ENCODE measurements at regions not wholly inside any gene's neighbourhood (a gene's known extent, or its start where the extent isn't known, plus 50 kb on each side); places are given as distances from the start of the nearest gene placed in this dataset.

DNA sequence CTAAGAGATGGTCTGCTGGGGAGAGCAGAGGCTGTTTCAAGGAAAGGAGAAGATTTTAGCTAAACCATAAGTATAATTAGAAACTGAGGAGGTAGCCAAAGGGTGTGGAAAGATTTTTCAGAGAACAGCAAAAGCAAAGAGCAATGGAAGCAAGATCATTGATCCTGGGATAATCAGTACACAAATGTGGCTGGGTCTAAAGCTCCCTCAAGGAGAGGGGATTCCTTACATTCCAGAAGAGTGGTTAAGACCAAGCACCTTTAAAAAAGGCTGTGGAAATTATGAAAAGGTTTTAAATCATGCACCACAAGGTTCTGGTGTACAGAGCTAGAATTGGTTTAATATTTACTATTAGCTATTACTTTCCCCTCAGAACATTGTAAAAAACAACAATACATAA, 246.0 kb upstream of the UBE2E3 start:
- DNase-seq, result no peak

DNA sequence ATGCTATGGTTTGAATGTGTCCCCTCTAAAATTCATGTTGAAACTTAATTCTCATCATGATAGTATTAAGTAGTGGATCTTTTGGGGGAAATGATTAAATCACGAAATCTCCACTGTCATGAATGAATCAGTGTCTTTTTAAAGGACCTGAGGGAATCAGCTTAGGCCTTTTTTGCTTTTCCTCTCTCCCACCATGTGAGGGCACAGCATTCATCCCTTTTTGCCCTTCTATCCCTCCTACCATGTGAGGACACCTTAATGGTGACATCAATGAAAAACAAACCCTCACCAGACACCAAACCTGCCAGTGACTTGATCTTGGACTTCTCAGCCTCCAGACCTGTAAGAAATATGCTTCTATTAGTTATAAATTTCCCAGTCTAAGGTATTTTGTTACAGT, 247.1 kb upstream of the UBE2E3 start:
- DNase-seq, result no peak

DNA sequence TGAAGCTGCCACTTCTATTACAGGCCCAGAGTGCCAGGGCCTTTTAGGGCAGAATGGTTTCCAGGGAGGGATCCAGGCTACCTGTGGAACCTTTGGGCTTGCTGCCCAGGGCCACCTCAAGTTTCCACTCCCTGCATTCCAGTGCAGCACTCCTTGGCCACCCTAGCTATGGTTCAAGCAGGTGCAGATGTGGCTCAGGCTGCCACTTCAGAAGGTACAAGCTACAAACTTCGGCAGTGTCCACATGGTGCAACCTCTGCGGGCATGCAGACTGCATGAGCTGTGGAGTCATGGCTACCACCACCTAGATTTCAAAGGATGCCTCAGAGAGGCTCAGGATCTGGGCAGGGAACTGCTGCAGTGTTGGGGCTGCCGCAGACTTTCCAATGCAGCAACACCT, 248.1 kb upstream of the UBE2E3 start:
- DNase-seq, result no peak

DNA sequence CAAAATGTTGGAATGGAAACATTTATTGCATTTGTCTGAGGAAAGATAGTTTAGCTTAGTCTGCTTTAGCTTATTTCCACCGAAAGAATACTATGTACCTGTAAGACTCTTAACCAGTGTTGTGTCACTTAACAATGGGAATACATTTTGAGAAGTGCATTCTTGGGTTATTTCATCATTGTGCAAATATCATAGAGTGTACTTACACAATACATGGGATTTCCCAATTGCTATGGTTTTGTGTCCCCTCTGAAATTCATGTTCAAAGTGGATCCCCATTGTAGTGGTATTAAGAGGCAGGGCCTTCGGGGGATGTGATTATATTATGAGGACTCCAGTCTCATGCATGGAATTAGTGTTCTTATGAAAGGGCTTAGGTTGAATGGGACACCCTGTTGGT, 249.4 kb upstream of the UBE2E3 start:
- DNase-seq, result no peak

DNA sequence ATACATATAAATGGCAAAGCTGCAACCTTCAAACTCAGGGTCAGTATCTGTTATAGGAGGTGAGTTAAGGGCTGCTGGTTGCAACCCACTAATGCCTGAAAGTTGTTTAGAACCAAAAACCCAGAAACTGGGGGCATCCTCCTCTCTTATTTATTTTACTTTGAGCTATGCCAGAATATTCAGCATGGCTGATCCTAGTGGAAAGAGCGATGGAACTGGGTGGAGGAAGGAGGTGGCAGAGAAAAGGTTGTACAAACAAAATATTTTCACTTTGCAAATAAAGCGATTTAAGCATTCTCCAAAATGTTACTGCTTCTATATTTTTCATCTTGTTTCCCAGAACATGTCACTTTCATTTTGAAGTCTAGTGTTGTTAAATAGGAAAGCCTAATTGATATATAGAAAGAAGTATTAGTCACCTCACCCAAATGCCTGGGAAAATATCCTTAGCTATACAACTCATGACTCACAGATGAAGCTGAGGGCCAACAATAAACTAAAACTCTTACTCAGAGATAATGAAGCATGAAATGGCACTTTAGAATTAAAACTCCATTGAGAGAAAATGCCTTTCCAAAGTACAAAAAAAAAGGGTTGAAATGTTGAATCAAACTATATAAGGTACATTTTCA, 251.4 kb upstream of the UBE2E3 start:
- DNase-seq, result no peak

DNA sequence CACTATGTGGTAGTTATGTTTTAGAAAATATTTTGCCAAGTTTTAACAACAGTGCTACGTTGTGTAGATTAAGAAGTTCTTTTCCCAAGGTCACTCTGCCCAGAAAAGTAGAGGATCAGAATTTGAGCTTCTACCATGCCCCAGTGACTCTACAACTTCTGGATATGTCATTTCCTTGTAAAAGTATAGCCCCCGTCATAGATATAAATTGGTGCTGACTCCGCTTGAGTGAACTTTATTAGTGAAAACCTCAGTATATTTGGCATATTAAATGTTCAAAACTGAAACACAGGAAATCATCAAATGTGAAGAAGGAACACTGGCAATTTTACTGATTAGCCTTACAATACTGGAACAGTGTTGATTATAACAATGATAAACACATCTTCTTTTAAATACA, 256.7 kb upstream of the UBE2E3 start:
- no peak for DNase-seq

DNA sequence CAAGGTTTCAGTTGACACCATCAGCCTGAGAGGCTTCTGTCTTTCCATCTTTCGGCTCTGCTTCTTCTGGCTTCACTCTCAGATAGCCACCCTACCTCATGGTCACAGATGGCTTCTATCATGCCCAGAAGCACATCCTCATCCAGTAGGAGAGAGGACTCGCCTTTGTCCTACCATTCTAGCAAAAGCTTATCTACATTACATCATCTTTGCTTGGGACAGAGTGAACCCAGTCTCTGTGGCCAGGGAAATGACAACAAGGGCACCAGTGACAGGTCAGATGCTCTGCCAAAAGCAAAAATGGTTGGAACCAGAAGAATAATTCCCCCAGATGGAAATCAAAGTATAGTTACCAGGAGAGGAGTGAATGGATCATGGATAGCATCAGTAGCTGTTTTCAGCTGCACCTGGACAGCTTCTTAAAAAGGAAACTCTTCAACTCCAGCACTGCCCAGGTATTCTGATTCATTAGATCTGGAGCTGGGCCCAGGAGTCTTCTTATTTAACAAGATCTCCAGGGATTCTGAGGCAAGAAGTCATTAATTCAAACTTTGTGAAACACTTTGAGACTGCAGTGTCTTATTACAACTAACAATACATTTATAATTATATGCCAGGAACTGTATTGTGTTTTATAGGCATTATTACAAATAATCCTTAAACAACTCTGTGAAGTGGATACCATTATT, 257.7 kb upstream of the UBE2E3 start:
- DNase-seq, result no peak

DNA sequence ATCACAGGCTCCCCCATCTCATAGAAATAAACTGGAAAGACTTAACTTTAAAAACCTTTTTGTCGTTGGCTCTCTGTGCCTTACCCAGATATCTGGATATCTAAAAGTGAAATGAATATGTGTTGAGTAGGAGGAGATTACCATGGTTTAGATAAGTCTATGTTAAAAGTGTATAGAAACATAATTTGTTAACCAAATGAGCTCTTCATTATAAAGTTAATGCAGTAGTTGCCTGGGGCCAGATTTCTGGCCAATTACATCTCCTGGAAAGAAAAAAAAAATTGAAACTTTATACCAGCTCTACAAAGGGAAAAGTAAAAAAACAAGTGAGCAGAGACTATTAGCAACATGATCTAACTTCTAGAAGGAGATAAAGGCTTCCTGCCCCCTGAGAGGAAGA, 259.6 kb upstream of the UBE2E3 start:
- DNase-seq, result no peak

DNA sequence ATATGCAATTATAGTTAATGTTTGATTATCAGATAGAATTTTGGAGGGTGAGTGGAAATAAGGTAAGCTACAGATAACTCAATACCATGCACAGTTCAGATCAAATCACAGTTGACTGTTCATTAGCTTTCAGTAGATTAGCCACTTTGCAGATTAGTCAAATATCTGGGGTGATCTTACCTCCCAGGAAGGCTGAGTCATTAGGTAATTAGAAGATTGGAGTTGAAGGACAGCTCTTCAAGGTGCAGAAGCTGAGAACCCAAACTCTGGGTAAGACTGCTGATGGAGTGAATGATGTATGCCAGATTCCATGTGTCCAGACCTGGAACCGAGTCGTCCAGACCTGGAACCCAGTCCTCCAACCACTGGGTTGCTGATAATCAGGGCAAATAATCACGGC, 262.8 kb upstream of the UBE2E3 start:
- peak; percentile 80 for DNase-seq

DNA sequence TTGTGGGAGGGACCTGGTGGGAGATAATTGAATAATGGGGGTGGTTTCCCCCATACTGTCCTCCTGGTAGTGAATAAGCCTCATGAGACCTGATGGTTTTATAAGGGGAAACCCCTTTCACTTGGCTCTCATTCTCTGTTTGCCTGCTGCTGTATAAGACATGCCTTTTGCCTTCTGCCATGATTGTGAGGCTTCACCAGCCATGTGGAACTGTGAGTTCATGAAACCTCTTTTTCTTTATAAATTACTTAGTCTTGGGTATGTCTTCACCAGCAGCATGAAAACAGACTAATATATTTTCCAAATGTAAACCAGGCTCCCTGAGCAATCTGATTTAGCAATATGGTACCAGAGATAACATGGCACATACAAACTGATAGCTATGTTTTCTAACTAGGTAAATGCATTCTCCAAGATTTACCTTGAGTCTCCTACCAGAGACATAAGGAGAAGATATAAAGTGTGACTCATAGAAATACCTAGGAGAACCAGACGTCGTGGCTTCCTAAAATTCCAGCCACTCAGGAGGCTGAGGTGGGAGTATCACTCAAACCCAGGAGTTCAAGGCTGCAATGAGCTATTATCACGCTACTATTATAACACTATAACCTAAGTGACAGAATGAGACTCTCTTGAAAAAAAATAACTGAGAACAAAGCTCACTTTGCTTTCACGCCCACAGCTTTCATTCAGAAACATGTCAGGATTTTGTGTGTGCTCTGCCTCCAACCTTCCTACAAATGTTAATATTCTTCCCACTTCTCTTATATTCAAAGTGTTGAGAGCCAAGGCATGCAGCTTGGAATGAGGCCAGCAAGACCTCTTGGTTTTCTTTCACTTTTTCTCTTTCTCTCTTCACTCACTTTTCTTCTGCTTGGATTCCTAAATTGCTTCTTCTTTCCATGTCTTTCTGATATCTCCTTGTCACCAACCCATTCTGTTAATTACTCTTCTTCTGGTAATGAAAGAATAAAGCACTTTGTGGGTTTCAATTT, 263.9 kb upstream of the UBE2E3 start:
- DNase-seq, result no peak

DNA sequence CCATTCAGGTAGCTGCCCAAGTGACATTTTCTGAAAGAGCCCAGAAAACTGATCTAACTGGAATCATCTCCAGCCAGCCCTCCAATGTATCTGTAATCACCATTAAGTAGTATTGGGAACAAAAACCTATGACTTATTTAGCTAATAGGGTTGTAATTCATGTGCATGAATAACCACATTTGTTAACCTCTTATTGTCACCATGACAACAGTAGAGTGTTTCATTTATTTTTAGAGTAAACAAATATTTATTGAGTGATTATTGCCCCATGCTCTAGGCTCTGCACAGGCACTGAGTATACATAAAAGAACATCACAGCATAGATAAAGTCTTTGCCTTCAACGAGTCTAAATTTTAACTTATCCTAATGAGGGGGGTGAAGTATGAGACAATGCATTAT, 265.4 kb upstream of the UBE2E3 start:
- DNase-seq, result no peak

DNA sequence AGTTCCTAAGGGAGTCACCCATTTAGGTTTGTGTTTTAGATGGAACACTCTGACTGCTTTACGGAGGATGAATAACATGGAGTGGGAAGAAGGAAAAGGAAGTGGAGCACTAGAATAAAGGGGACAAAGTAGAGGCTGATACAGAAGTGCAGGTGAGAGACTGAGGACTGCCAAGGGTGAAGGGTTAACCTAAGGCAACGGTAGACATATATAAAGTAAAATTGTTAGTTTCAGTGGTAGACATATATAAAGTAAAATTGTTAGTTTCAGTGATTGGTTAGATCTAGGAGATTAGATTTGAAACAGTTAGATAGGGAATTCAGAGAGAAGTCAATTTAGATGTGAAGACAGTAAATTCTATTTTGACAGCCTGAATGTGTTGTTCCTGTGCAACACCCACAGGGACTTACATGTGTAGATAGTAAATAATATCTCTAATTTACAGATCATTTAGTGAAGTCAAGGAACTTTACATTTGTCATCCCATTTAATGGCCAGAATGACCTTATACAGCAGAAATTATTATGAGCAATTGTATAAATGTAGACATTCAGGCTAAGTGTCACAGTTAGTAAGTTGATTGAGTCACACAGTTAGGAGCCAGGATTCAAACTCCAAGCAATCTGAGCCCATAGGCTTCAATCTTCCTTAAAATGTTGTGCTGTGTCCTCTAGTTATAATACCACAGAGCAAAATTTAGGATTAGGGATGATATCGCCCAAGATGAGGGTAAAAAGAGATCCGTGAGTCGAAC, 270.8 kb upstream of the UBE2E3 start:
- DNase-seq, result no peak

DNA sequence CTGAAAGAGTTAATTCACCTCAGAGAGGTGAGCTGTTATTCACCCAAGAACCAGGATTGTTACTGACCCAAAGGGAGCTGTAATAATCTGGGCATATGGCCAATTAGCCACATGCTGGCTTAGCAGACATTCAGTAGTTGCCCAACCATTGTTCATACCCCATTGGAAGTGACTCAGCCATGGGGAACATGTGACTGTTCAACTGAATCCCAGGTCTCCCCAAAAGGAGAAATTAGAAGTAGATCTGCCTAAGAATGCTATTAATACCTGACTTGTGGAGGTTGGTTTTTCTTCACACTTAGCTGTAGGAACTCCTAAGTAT, 272.6 kb upstream of the UBE2E3 start:
- peak; percentile 84 for DNase-seq

DNA sequence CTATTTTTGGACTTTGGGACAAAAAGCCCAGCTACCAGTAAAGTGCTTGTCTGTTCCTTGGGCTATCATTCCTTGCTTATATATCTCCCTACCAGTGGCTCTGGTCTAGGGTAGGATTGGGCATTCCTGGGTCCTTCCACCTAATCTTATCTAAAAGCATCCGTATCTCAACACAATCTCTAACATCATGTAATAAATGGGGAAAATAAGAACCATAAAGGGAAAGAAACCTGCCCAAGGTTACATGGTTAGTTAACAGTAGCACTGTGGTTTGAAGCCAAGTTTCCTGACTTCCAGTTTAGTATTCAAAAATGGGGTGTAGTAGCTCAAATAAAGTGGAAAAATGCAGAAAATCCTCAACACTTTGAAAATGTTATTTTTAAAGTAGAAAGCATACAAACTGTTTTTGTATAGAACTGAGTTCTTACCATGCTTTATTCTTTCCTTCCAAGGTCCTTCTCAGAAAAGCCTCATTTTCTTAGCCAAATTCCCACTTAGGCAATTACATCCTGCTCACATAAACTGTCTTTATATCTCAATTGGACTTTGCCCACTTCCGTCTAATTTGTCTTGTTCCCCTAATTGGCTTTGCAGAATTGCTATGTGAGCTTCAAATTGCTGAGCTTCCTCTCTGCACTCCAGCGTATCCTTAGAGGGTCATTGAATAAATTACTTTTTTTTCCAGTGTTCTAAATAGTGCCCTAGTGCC, 273.1 kb upstream of the UBE2E3 start:
- peak; percentile 84 for DNase-seq

DNA sequence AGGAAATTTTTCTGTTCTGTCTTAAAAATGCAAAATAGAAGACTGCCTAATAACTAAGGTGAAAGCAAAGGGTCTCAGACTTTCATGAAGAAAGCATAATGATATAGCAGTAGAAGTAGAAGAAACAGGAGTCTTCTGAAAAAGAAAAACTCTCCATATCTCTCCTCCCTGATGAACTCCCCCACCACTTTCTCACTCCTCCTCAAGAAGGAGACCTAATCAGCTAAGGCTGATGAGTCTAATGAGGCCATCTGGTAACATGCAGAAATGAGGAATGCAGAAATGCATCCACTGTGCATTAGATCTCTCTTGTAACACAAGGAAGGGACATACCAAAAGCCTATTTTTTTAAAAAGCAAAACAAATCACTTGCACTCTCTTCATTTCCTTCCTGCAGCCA, 273.7 kb upstream of the UBE2E3 start:
- DNase-seq, result peak; percentile 78

DNA sequence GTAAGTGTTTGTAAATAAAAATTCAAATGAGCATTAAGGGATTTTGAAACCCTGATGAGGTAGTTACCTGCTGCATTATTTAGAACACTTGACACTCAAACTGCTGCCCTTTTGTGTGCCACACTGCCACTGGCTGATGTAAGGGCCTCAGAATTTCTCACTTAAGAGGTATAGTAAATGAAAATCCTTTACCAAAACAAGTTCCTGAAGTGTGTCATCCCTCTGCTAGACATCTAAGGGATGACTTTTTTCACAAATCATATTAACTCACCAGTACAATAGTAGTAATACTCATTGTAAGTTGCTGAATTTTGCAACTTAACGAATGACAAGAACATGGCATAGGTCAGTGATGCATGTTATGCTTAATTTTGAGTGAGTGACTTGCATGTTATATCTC, 274.9 kb upstream of the UBE2E3 start:
- no peak for DNase-seq

DNA sequence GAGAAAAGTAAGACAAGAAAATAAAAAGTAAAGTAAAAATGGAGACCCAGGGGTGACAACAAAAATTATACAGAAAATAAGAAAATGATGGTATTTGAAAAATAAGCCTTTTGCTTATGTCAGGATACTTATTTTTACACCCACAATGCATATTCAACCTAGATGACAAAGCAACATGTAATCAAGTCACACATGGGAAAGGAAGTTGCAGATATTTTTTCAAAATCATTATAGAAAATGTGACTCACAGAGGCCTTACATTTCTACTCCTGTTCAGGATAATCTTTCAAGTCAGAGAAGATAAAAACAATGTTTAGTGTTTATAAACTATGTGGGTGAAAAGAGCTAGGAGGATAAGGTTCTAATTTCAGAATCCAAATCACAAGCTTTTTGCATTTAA, 275.3 kb upstream of the UBE2E3 start:
- DNase-seq, result no peak

DNA sequence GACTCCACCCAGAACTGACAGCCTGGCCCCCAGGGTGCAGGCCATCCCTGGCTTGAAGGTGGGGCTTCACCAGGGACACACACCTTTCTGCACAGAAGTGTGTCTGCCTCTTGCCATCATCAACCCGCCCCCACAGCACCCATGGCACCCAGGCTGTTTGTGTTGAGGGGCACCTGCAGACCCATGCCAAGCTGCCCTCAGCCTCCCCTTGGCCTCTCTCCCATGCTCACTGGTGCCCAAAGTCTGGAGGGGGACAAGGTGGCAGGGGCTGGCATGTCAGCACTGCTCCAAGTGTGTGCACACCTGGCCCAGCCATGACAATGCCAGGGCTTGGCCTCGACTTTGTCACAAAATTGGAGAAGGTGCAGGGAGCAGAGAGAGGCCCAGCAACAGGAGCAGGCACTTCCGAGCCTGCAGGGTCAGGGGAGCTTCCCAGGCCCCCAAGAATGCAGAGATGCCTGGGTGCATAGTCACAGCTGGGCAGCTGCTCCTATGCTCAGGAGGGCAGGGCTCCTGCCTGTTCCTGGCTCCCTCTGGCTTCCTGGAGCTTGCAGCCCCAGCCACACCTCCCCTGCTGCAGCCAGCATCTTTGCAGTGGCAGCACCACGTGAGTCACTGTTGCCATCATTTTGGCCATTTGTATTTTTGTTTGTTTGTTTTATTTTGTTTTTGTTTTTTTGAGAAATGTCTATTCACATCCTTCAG, 280.6 kb upstream of the UBE2E3 start:
- DNase-seq, result no peak

DNA sequence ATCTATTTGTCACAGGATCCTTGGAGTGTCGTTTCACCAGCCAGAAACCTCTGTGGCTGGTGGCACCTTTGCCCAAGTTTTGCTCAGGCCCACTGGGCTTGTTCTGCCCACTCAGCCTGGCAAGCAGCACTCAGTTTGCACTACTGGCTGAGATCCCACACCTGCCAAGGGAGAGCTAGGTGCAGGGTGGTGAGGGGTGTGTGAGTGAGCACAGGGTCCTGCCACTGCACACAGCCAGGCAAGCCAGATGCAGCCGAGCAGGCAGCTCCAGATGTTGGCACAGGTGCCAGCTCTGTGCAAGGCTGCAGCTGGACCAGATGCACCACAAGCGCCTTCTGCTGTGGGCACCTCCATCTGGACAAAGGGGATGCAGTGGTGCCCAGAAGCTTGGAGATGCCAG, 281.7 kb upstream of the UBE2E3 start:
- DNase-seq, result no peak

DNA sequence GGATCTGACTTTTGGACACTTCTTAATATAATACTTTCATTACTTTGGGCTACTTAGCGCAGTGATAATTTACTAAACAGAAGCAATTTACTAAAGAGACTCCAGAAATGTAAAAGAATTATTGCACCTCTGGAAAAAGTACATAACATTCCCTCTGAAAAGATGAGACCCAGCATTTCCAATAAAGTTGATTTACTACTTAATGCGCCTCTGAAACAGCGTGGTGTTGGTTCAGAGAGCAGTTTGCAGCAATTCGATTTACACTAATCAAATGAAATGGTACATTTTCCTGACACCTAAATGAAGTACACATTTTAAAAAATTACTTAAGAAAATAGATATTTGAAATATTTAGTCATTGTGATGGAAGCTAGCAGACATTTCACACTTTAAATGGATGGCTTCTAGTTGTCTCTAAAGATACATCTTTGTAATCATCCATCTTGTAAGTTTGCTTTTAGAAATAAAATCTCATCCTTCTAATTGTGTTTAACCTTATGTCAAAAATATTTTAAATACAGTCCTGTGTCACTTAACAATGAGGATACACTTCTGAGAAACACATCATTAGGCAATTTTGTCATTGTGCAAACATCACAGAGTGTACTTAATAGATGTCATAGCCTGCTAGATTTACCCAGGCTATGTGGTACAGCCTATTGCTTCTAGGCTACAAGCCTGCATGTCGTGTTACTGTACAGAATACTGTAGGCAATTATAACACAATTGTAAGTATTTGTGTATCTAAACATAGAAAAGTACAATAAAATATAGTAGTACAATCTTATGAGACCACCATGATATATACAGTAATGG, 284.6 kb upstream of the UBE2E3 start:
- no peak for DNase-seq

All from NCI-H82 (cell line).